PFSK-1 (cell line): ENCODE measurements at regions not wholly inside any gene's neighbourhood (a gene's known extent, or its start where the extent isn't known, plus 50 kb on each side); places are given as distances from the start of the nearest gene placed in this dataset.

Source experiments
- POLR2AphosphoS5 ChIP-seq: IDR thresholded peaks from 2 replicates; pipeline ENCODE4 v1.6.1; 2012; ENCODE audit warnings: low read depth, mild to moderate bottlenecking, control low read depth, low read length, moderate library complexity
- REST ChIP-seq, 2 experiments: IDR thresholded peaks; 2 replicates each; pipeline versions ENCODE4 v1.6.1 to v1.8.0; 2011 to 2012; ENCODE audit warnings: low read depth in 2 of 2, low read length in 2 of 2, control low read depth in 1 of 2, inconsistent platforms in 1 of 2, mild to moderate bottlenecking in 1 of 2, moderate library complexity in 1 of 2; ENCODE audit not compliant: insufficient read depth in 1 of 2
- SIN3A ChIP-seq: IDR thresholded peaks from 2 replicates; pipeline ENCODE4 v1.6.1; 2012; ENCODE audit warnings: mild to moderate bottlenecking, low read length, moderate library complexity, borderline replicate concordance; ENCODE audit not compliant: insufficient read depth
- TAF1 ChIP-seq: IDR thresholded peaks from 2 replicates; pipeline ENCODE4 v1.6.1; 2012; ENCODE audit warnings: low read length, control low read depth, borderline replicate concordance; ENCODE audit not compliant: insufficient read depth

- TF ChIP-seq POLR2AphosphoS5 (no peak), REST (IDR thresholded peaks at IDR 0.05; ENCODE audit: insufficient read depth in 1 of 2, low read depth in 2 of 2, low read length in 2 of 2) (no peak), TAF1 (no peak), SIN3A (no peak)
These were observed 103.1 kb downstream of the ABHD5 start for GRCh38 chr3:43793648-43794372.
